ENCODE measurements at regions not wholly inside any gene's neighbourhood (a gene's known extent, or its start where the extent isn't known, plus 50 kb on each side); places are given as distances from the start of the nearest gene placed in this dataset.

GRCh38 chr2:207216457-207216856 lies 50.7 kb upstream of the KLF7 start:
- no peak for DNase-seq
- Mint-ChIP-seq H3K27ac (no peak overlapping the region), H3K4me3 (no peak overlapping the region), H3K4me1 (peaks cover 15% of the 10 kb centered on the region), H3K27me3 (peaks cover 4% of the 10 kb centered on the region), H3K36me3 (no peaks in the 10 kb centered on the region), H3K9me3 (no peaks in the 10 kb centered on the region)

GRCh38 chr2:207217442-207217841 lies 51.7 kb upstream of the KLF7 start:
- H3K27ac Mint-ChIP-seq: no peak overlapping the region
- no peaks in the 10 kb centered on the region for H3K36me3 Mint-ChIP-seq
- no peak overlapping the region for H3K4me3 Mint-ChIP-seq
- peaks cover 19% of the 10 kb centered on the region for H3K4me1 Mint-ChIP-seq
- H3K9me3 Mint-ChIP-seq: no peaks in the 10 kb centered on the region
- peaks cover 4% of the 10 kb centered on the region for H3K27me3 Mint-ChIP-seq
- no peak for DNase-seq

- DNase-seq: no peak
- no peak overlapping the region for H3K4me3 Mint-ChIP-seq
- H3K4me1 Mint-ChIP-seq: peaks cover 29% of the 10 kb centered on the region
- peaks cover 4% of the 10 kb centered on the region for H3K27me3 Mint-ChIP-seq
- H3K36me3 Mint-ChIP-seq: no peaks in the 10 kb centered on the region
- no peaks in the 10 kb centered on the region for H3K9me3 Mint-ChIP-seq
- H3K27ac Mint-ChIP-seq: no peak overlapping the region
These were observed 53.4 kb upstream of the KLF7 start for GRCh38 chr2:207219081-207219630.

- H3K27ac Mint-ChIP-seq: no peak overlapping the region
- no peak overlapping the region for H3K4me3 Mint-ChIP-seq
- DNase-seq: no peak
- no peaks in the 10 kb centered on the region for H3K9me3 Mint-ChIP-seq
- no peaks in the 10 kb centered on the region for H3K36me3 Mint-ChIP-seq
- peaks cover 4% of the 10 kb centered on the region for H3K27me3 Mint-ChIP-seq
- H3K4me1 Mint-ChIP-seq: peaks cover 32% of the 10 kb centered on the region
These were observed 54.1 kb upstream of the KLF7 start for GRCh38 chr2:207219676-207220501.

- no peak for DNase-seq
- Mint-ChIP-seq H3K9me3 (no peaks in the 10 kb centered on the region), H3K4me1 (peaks cover 46% of the 10 kb centered on the region), H3K27me3 (no peaks in the 10 kb centered on the region), H3K27ac (no peak overlapping the region), H3K36me3 (no peaks in the 10 kb centered on the region), H3K4me3 (no peak overlapping the region)
These were observed 56.0 kb upstream of the KLF7 start for GRCh38 chr2:207221731-207222130.

- H3K9me3 Mint-ChIP-seq: no peaks in the 10 kb centered on the region
- H3K4me1 Mint-ChIP-seq: peaks cover 45% of the 10 kb centered on the region
- no peaks in the 10 kb centered on the region for H3K36me3 Mint-ChIP-seq
- no peaks in the 10 kb centered on the region for H3K27me3 Mint-ChIP-seq
- DNase-seq: peak; percentile 35
- H3K27ac Mint-ChIP-seq: no peak overlapping the region
- H3K4me3 Mint-ChIP-seq: no peak overlapping the region
These were observed 57.3 kb upstream of the KLF7 start for GRCh38 chr2:207223051-207223450.

- no peak for DNase-seq
- Mint-ChIP-seq H3K4me1 (peaks cover 46% of the 10 kb centered on the region), H3K27ac (peak overlapping the region; percentile 92), H3K9me3 (no peaks in the 10 kb centered on the region), H3K27me3 (no peaks in the 10 kb centered on the region), H3K4me3 (peak overlapping the region; percentile 68), H3K36me3 (no peaks in the 10 kb centered on the region)
These were observed 58.6 kb upstream of the KLF7 start for GRCh38 chr2:207224381-207224780.

- H3K4me1 Mint-ChIP-seq: peaks cover 46% of the 10 kb centered on the region
These were observed 59.2 kb upstream of the KLF7 start for GRCh38 chr2:207224791-207225482.

GRCh38 chr2:207225773-207226172 lies 60.0 kb upstream of the KLF7 start:
- peaks cover 53% of the 10 kb centered on the region for H3K4me1 Mint-ChIP-seq
- peak overlapping the region; percentile 92 for H3K27ac Mint-ChIP-seq
- H3K4me3 Mint-ChIP-seq: no peak overlapping the region
- no peak for DNase-seq
- H3K27me3 Mint-ChIP-seq: no peaks in the 10 kb centered on the region
- H3K9me3 Mint-ChIP-seq: no peaks in the 10 kb centered on the region
- no peaks in the 10 kb centered on the region for H3K36me3 Mint-ChIP-seq

More at GRCh38 chr2:207224791-207225482, 59.2 kb upstream of the KLF7 start:
- no peaks in the 10 kb centered on the region for H3K9me3 Mint-ChIP-seq
- no peaks in the 10 kb centered on the region for H3K27me3 Mint-ChIP-seq
- DNase-seq: peak; percentile 43
- H3K36me3 Mint-ChIP-seq: no peaks in the 10 kb centered on the region
- H3K27ac Mint-ChIP-seq: peak overlapping the region; percentile 92
- peak overlapping the region; percentile 68 for H3K4me3 Mint-ChIP-seq

GRCh38 chr2:207226243-207226642 lies 60.5 kb upstream of the KLF7 start:
- DNase-seq: no peak
- H3K4me1 Mint-ChIP-seq: peaks cover 58% of the 10 kb centered on the region
- no peak overlapping the region for H3K27ac Mint-ChIP-seq
- no peak overlapping the region for H3K4me3 Mint-ChIP-seq
- H3K9me3 Mint-ChIP-seq: no peaks in the 10 kb centered on the region
- no peaks in the 10 kb centered on the region for H3K27me3 Mint-ChIP-seq
- no peaks in the 10 kb centered on the region for H3K36me3 Mint-ChIP-seq

GRCh38 chr2:207226671-207227061 lies 60.9 kb upstream of the KLF7 start:
- Mint-ChIP-seq H3K27ac (no peak overlapping the region), H3K27me3 (no peaks in the 10 kb centered on the region), H3K4me1 (peaks cover 62% of the 10 kb centered on the region)

GRCh38 chr2:207227062-207227748 lies 61.5 kb upstream of the KLF7 start:
- Mint-ChIP-seq H3K27me3 (no peaks in the 10 kb centered on the region), H3K27ac (no peak overlapping the region), H3K36me3 (no peaks in the 10 kb centered on the region), H3K9me3 (no peaks in the 10 kb centered on the region), H3K4me3 (no peak overlapping the region), H3K4me1 (peaks cover 64% of the 10 kb centered on the region)
- DNase-seq: no peak

More at GRCh38 chr2:207226671-207227061, 60.9 kb upstream of the KLF7 start:
- H3K9me3 Mint-ChIP-seq: no peaks in the 10 kb centered on the region
- DNase-seq: no peak
- no peak overlapping the region for H3K4me3 Mint-ChIP-seq
- no peaks in the 10 kb centered on the region for H3K36me3 Mint-ChIP-seq

GRCh38 chr2:207227749-207228145 lies 62.0 kb upstream of the KLF7 start:
- Mint-ChIP-seq H3K9me3 (no peaks in the 10 kb centered on the region), H3K4me1 (peaks cover 59% of the 10 kb centered on the region), H3K36me3 (no peaks in the 10 kb centered on the region), H3K27me3 (no peaks in the 10 kb centered on the region), H3K4me3 (no peak overlapping the region), H3K27ac (no peak overlapping the region)
- DNase-seq: no peak

- Mint-ChIP-seq H3K27me3 (no peaks in the 10 kb centered on the region), H3K4me1 (peaks cover 54% of the 10 kb centered on the region), H3K36me3 (no peaks in the 10 kb centered on the region), H3K4me3 (no peak overlapping the region), H3K27ac (peak overlapping the region; percentile 28), H3K9me3 (no peaks in the 10 kb centered on the region)
- DNase-seq: no peak
These were observed 62.7 kb upstream of the KLF7 start for GRCh38 chr2:207228402-207228801.

- H3K4me1 Mint-ChIP-seq: peaks cover 49% of the 10 kb centered on the region
- H3K9me3 Mint-ChIP-seq: no peaks in the 10 kb centered on the region
- H3K27ac Mint-ChIP-seq: no peak overlapping the region
- H3K4me3 Mint-ChIP-seq: no peak overlapping the region
- H3K36me3 Mint-ChIP-seq: no peaks in the 10 kb centered on the region
- no peak for DNase-seq
- no peaks in the 10 kb centered on the region for H3K27me3 Mint-ChIP-seq
These were observed 63.4 kb upstream of the KLF7 start for GRCh38 chr2:207229161-207229560.

Data from activated naive CD8-positive, alpha-beta T cell treated with anti-CD3 and anti-CD28 coated beads for 36 hours (primary cell).